HG02763 (cell line): ENCODE measurements at regions not wholly inside any gene's neighbourhood (a gene's known extent, or its start where the extent isn't known, plus 50 kb on each side); places are given as distances from the start of the nearest gene placed in this dataset.

Experiments
- ATAC-seq: cut with Tn5 transposase; IDR thresholded peaks from one replicate; pipeline ENCODE4 v1.9.1; 2021; ENCODE audit warnings: mild to moderate bottlenecking, moderate library complexity; ENCODE audit not compliant: unreplicated experiment

GRCh38 chr2:3101016-3101942 lies 276.3 kb downstream of the EIPR1 start:
- ATAC-seq, result no peak

GRCh38 chr2:3100386-3100785 lies 277.2 kb downstream of the EIPR1 start:
- no peak for ATAC-seq

- no peak for ATAC-seq
Observed at GRCh38 chr2:3099860-3100234, 277.8 kb downstream of the EIPR1 start.

- no peak for ATAC-seq
Observed at GRCh38 chr2:3099145-3099859, 278.3 kb downstream of the EIPR1 start.

- ATAC-seq, result no peak
Observed at GRCh38 chr2:3098231-3098630, 279.4 kb downstream of the EIPR1 start.

- ATAC-seq, result no peak
Observed at GRCh38 chr2:3097804-3098203, 279.8 kb downstream of the EIPR1 start.

GRCh38 chr2:3094999-3095958 lies 282.3 kb downstream of the EIPR1 start:
- ATAC-seq, result no peak

GRCh38 chr2:3094318-3094717 lies 283.3 kb downstream of the EIPR1 start:
- no peak for ATAC-seq

- no peak for ATAC-seq
Observed at GRCh38 chr2:3091696-3092095, 285.9 kb downstream of the EIPR1 start.

- ATAC-seq, result no peak
Observed at GRCh38 chr2:3082705-3083104, 294.9 kb downstream of the EIPR1 start.

- ATAC-seq, result no peak
Observed at GRCh38 chr2:3079959-3080948, 297.4 kb downstream of the EIPR1 start.

- no peak for ATAC-seq
Observed at GRCh38 chr2:3079466-3079865, 298.2 kb downstream of the EIPR1 start.

- ATAC-seq, result no peak
Observed at GRCh38 chr2:3078684-3079083, 298.9 kb downstream of the EIPR1 start.

- ATAC-seq, result no peak
Observed at GRCh38 chr2:3076848-3077642, 300.6 kb downstream of the EIPR1 start.

GRCh38 chr2:3075991-3076340 lies 301.7 kb downstream of the EIPR1 start:
- ATAC-seq, result no peak

GRCh38 chr2:3075316-3075990 lies 302.2 kb downstream of the EIPR1 start:
- ATAC-seq, result no peak

- no peak for ATAC-seq
Observed at GRCh38 chr2:3073704-3074103, 303.9 kb downstream of the EIPR1 start.

- no peak for ATAC-seq
Observed at GRCh38 chr2:3073041-3073595, 304.5 kb downstream of the EIPR1 start.
